GM12873 (cell line): ENCODE measurements at regions not wholly inside any gene's neighbourhood (a gene's known extent, or its start where the extent isn't known, plus 50 kb on each side); places are given as distances from the start of the nearest gene placed in this dataset.

Experiments used
- TF ChIP-seq, protein P1 (sequence below): IDR thresholded peaks from 2 replicates; pipeline ENCODE4 v1.5.1; 2012; ENCODE audit warnings: low read depth, mild to moderate bottlenecking, moderate library complexity, low read length, control low read depth; ENCODE audit not compliant: insufficient read depth; ENCODE audit errors: missing control alignments

DNA sequence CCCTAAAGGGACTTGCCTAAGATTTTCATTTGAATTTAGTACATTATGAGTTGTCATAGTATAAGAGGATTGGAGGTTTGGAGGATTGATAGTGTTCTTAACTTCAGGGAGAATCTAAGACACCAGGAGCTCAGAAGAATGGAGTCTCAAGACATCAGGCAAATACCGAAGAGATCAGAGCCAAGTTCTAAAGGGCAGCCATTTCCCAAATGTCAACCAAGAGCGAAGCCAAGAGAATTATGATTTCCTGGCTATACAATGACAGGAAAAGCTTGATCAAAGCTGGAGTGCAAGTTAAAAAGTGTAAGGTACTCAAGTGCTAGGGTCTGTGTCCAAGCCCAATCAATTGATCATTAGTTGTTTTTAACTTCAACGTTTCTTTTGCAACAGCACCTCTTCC lies 283.0 kb upstream of the FN1 start:
- TF ChIP-seq, protein P1, sequence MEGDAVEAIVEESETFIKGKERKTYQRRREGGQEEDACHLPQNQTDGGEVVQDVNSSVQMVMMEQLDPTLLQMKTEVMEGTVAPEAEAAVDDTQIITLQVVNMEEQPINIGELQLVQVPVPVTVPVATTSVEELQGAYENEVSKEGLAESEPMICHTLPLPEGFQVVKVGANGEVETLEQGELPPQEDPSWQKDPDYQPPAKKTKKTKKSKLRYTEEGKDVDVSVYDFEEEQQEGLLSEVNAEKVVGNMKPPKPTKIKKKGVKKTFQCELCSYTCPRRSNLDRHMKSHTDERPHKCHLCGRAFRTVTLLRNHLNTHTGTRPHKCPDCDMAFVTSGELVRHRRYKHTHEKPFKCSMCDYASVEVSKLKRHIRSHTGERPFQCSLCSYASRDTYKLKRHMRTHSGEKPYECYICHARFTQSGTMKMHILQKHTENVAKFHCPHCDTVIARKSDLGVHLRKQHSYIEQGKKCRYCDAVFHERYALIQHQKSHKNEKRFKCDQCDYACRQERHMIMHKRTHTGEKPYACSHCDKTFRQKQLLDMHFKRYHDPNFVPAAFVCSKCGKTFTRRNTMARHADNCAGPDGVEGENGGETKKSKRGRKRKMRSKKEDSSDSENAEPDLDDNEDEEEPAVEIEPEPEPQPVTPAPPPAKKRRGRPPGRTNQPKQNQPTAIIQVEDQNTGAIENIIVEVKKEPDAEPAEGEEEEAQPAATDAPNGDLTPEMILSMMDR = no peak

DNA sequence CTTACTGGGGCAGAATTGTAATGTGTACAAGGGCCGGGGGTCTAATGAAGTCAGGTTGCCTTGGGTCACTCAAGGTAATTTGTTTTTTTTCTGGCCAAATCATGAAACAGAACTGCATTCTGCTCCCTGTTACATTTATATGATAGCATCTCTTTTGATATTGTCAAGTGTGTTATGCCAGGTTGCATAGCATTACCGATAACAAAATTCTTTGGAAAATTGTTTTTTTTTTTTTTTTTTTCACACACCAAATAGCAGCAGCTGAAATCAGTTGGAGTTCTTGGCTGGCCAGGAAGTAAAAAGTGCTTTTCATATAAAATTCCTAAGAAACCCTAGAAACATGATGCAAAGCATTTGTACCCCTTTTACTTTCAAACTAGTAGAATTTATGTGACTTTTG lies 282.6 kb upstream of the FN1 start:
- TF ChIP-seq, protein P1 = no peak

DNA sequence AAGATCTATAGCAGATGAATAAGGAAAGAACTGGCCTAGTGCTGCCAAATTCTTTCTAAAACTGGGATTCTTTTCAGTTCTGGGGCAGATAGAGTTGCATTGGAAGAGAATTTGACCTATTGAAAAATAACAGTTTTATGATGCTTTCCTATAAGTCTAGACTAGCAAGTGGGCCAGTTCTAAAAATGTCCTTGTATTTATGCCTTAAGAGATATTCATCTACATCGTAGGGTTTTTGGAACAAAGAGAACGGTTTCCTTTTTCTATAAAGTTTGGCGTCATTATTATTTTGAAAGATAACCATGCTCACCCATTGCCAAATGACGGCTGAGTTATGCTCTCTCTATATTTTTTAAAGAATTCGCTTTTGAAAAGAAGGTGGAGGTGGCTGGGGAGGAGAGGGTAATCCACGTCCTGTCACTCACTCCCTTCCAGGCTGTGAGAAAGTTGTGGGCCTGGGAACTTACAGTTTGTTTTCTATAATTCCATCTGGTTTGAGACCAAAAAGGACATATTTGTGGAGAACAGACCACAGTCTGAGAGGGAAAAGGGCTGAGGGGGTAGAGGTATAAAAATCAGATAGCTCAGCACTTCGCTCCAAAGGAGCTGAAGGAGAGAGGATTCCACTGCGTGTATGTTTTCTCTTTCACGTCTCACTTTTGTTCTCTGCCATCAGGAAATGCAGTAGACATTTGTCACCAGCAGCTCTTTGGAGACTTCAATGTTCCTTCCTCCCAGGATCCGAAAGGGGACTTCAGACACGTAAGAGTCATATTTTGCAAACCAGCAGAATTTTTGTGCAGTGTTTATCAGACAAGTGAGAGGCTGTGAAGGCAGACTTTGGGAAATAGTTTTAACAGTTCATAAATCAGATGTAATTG lies 281.9 kb upstream of the FN1 start:
- TF ChIP-seq, protein P1 = no peak

DNA sequence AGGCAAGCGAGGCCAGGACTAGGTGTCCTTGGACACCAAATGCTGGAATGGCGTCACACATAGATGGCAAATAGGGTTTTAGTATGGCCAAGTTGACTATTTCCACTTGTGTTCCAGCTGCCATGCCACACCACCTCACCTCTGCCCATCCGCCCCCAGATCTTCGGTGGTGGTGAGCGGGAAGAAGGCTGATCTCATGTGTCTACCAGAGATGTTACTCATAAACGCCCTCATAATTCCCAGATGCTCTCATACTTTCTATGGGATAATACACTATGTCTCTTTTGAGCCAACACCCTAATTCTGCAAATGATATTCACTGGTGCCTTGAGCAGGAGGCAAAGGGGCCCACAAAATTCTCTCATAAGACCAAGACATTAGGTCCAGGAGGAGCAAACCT lies 281.1 kb upstream of the FN1 start:
- TF ChIP-seq, protein P1 = no peak

DNA sequence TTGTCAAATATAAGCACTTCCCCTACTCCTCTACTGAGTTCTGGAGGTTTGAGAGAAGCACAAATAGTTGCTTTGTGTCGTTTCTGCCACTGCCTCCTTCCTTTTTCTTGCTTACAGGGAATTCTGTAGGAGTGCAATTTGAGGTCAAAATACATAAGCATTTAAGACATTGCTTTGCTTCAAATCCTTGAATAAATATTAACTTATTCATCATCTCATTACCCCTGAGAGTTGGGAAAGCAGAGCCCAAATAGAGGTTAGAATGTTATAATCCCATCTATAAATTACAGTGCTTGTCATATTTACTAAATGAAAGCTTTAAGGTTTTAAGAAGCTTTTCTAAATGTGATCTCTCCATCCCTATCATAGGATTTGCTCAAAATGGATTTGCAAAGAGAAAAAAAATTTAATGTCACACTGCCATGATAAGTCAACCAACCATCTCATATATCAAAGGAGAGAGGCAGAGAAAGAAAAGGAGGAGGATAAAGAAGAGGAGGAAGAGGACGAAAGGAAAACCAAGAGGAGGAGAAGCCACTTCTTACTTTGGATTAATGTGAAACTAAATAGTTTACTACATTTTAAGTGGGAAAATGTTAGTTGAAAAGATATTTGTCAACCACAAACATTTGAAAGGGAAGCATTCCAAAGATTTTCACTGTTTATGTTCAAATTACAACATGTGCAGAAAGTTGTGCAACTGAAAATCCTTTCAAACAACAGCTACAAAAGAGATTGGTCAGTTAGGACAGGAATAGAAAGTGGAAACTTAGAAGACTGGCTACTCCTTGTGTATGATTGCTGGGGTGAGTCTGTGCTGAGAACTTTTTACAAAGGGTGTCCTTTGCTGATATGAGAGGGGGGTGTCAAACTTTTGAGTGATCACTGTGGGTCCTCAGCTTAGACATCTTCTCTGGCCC lies 277.3 kb upstream of the FN1 start:
- TF ChIP-seq, protein P1 = no peak

DNA sequence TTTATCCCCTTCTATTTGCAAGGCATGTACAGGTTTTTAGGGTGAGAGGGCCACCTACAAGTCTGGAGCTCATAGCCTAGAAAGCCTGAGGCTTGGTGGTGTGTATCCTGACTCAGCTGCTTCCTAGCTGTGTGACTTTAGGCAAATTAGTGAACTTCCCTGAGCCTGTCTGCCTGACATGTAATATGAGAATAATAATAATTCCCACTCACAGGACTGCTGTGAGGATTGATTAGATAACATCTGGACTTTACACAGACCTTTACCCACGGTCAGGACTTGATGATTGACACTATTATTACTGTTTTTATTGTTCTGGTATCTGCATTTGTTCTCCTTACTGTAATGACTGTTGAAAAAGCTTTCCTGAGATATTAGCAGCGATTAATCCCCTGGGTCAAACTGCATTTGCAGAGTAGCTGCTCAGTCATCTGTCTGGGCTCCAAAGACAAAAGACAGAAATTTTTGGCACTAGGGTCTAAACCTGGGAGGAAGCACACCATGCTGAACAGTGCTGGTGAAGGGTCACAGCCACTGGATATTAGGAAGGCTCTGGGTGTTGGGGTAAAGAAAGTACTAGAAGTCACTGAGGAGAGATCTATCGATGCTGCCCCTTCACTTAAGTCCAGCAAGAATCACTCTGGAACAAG lies 276.5 kb upstream of the FN1 start:
- TF ChIP-seq, protein P1 = no peak
